Ishikawa (cell line): ENCODE measurements at regions not wholly inside any gene's neighbourhood (a gene's known extent, or its start where the extent isn't known, plus 50 kb on each side); places are given as distances from the start of the nearest gene placed in this dataset.

Source experiments
- CREB1 ChIP-seq: IDR thresholded peaks from 2 replicates; pipeline ENCODE4 v1.6.1; 2012; ENCODE audit warnings: low read depth
- FOXM1 ChIP-seq: IDR thresholded peaks from 2 replicates; pipeline ENCODE4 v1.6.1; 2012; ENCODE audit warnings: low read depth, borderline replicate concordance

GRCh38 chr4:119810001-119810400 is 181.4 kb upstream of the PDE5A start:
- no peak for TF ChIP-seq CREB1
- no peak for TF ChIP-seq FOXM1
